Muscle layer of duodenum (tissue), 2 donors: ENCODE measurements at regions not wholly inside any gene's neighbourhood (a gene's known extent, or its start where the extent isn't known, plus 50 kb on each side); places are given as distances from the start of the nearest gene placed in this dataset.
"Not testable (repeated sequence)": the region's sequence is repeated elsewhere in the genome, so short reads cannot be mapped to it uniquely, and the experiment has no call there.

Experiments used
- H3K27ac ChIP-seq: one replicate; pipeline ENCODE4 v1.7.0; 2013; ENCODE audit warnings: mild to moderate bottlenecking, low read length
- H3K27me3 ChIP-seq: one replicate; pipeline ENCODE4 v1.7.0; 2013; ENCODE audit warnings: low read depth, mild to moderate bottlenecking, control low read depth, low read length
- H3K36me3 ChIP-seq, 2 donors: one replicate each; pipeline ENCODE4 v1.7.0; 2013; ENCODE audit warnings: low read length in 2 of 2, control low read depth in 1 of 2, mild to moderate bottlenecking in 1 of 2; ENCODE audit not compliant: insufficient read depth in 2 of 2, control insufficient read depth in 1 of 2
- H3K4me1 ChIP-seq, 2 donors: one replicate each; pipeline ENCODE4 v1.7.0; 2013; ENCODE audit warnings: low read length in 2 of 2, mild to moderate bottlenecking in 2 of 2, control low read depth in 1 of 2, moderate library complexity in 1 of 2; ENCODE audit not compliant: insufficient read depth in 2 of 2, control insufficient read depth in 1 of 2
- H3K4me3 ChIP-seq, 2 donors: one replicate each; pipeline ENCODE4 v1.7.0; 2013; ENCODE audit warnings: low read length in 2 of 2, low read depth in 1 of 2, mild to moderate bottlenecking in 1 of 2
- H3K9me3 ChIP-seq, 2 donors: one replicate each; pipeline ENCODE4 v1.7.0; 2013; ENCODE audit warnings: low read length in 2 of 2, control low read depth in 1 of 2, mild to moderate bottlenecking in 1 of 2; ENCODE audit not compliant: control insufficient read depth in 1 of 2
- donor health status: healthy.

- Histone ChIP-seq H3K4me1 (no peaks in the 10 kb centered on the region), H3K4me3 (no peak overlapping the region), H3K27me3 (no peaks in the 10 kb centered on the region), H3K9me3 (peaks cover 0 to 5% of the 10 kb centered on the region in 2 donors), H3K36me3 (no peaks in the 10 kb centered on the region), H3K27ac (no peak overlapping the region)
Measured at GRCh38 chr3:118151164-118151563, 883.5 kb downstream of the IGSF11 start.

GRCh38 chr3:118162627-118163588, 871.7 kb downstream of the IGSF11 start:
- not testable (repeated sequence) for H3K27ac ChIP-seq, H3K4me3 ChIP-seq, H3K4me1 ChIP-seq, H3K27me3 ChIP-seq, H3K36me3 ChIP-seq, H3K9me3 ChIP-seq

DNA sequence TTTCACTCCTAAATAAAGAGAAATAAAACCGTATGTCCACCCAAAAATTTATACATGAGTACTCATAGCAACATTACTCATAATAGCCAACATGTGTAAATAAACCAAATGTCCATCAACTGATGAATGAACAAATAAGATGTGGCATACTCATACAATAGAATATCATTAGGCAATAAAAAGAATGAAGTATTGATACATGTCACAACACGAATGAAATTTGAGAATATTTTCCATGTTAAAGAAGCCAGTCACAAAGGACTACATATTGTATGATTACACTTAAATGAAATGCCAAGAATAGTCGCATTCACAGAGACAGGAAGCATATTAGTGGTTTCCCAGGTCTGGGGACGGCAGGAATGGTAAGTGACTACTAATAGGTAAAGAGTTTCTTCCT, 869.2 kb downstream of the IGSF11 start:
- Histone ChIP-seq H3K4me1 (no peaks in the 10 kb centered on the region), H3K27ac (no peak overlapping the region), H3K36me3 (no peaks in the 10 kb centered on the region), H3K27me3 (no peaks in the 10 kb centered on the region), H3K9me3 (peaks cover 0 to 5% of the 10 kb centered on the region in 2 donors), H3K4me3 (no peak overlapping the region)

DNA sequence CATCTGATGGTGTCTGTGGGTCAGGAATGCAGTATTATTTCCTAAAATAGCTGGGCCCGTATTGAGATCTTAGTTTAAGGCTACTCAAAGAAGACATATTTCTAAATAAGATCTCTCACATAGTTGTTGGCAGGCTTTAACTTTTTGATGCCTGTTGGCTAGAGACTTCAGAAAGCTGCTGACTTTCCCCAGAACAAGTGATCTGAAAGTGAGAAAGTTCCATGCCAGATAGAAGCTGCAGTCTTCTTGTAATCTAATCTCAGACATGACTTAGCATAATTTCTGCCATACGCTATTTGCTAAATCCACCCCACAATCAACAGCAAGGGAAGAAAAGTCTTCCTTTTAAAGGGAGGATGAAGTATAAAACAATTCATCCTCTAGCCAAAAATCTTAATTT, 867.1 kb downstream of the IGSF11 start:
- Histone ChIP-seq H3K36me3 (no peaks in the 10 kb centered on the region), H3K4me1 (no peaks in the 10 kb centered on the region), H3K27me3 (no peaks in the 10 kb centered on the region), H3K9me3 (peaks cover 0 to under 1% of the 10 kb centered on the region in 2 donors), H3K4me3 (no peak overlapping the region), H3K27ac (no peak overlapping the region)

- Histone ChIP-seq H3K4me1 (no peaks in the 10 kb centered on the region), H3K27ac (no peak overlapping the region), H3K27me3 (no peaks in the 10 kb centered on the region), H3K4me3 (no peak overlapping the region), H3K9me3 (no peaks in the 10 kb centered on the region), H3K36me3 (no peaks in the 10 kb centered on the region)
Measured at GRCh38 chr3:118168175-118168574, 866.5 kb downstream of the IGSF11 start.

GRCh38 chr3:118171236-118171852, 863.3 kb downstream of the IGSF11 start:
- H3K36me3 ChIP-seq = no peaks in the 10 kb centered on the region
- no peak overlapping the region for H3K27ac ChIP-seq

DNA sequence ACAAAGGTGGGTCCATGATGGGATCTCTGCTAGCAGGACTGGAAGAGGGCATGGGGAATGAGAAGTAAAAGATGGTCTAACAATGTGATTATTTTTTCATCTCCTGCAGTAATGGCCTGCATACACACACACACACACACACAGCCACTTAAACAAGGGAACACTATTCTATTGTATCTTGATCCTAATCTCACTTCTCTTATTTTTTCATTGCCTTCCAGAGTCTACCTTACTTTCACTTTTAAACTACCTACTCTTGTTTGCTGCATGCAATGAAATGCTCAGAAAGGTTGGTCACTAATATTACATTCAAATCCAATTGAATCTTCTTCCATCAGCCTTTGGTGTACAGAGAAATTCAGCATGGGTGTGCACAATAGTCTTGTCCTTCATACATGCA, 853.8 kb downstream of the IGSF11 start:
- H3K27ac ChIP-seq = no peak overlapping the region
- no peaks in the 10 kb centered on the region for H3K36me3 ChIP-seq
- no peaks in the 10 kb centered on the region for H3K27me3 ChIP-seq
- no peaks in the 10 kb centered on the region for H3K4me1 ChIP-seq
- no peak overlapping the region for H3K4me3 ChIP-seq
- no peaks in the 10 kb centered on the region for H3K9me3 ChIP-seq

More at GRCh38 chr3:118171236-118171852, 863.3 kb downstream of the IGSF11 start:
- Histone ChIP-seq H3K27me3 (no peaks in the 10 kb centered on the region), H3K4me1 (no peaks in the 10 kb centered on the region), H3K4me3 (no peak overlapping the region), H3K9me3 (no peaks in the 10 kb centered on the region)

- no peaks in the 10 kb centered on the region for H3K4me1 ChIP-seq
- no peak overlapping the region for H3K27ac ChIP-seq
- H3K27me3 ChIP-seq = no peaks in the 10 kb centered on the region
- no peaks in the 10 kb centered on the region for H3K9me3 ChIP-seq
- no peaks in the 10 kb centered on the region for H3K36me3 ChIP-seq
- no peak overlapping the region for H3K4me3 ChIP-seq
Measured at GRCh38 chr3:118181274-118181673, 853.4 kb downstream of the IGSF11 start.

DNA sequence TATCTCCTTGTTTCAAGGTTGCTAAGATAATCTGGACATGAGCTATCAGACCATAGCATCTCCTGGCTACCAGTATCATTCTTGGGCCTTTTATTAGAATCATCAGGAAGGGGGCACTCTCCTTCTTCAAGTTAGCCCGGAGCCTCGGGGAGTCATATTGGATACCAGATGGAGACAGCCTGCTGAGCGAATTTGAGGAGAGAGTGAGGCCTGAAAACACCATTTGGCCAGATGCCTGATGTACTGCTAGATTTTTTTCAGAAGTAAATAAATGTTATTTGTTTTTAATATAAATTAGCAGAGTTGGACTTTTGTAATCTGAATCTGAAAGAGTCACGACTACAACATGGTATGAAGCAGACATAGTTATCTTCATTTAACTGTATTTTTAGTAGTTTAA, 848.6 kb downstream of the IGSF11 start:
- H3K4me3 ChIP-seq = no peak overlapping the region
- H3K4me1 ChIP-seq = no peaks in the 10 kb centered on the region
- H3K27ac ChIP-seq = no peak overlapping the region
- peaks cover 0 to 2% of the 10 kb centered on the region in 2 donors for H3K9me3 ChIP-seq
- no peaks in the 10 kb centered on the region for H3K27me3 ChIP-seq
- no peaks in the 10 kb centered on the region for H3K36me3 ChIP-seq

- Histone ChIP-seq H3K27ac (no peak overlapping the region), H3K27me3 (no peaks in the 10 kb centered on the region), H3K4me1 (no peaks in the 10 kb centered on the region), H3K36me3 (no peaks in the 10 kb centered on the region), H3K4me3 (no peak overlapping the region), H3K9me3 (peaks cover 0 to 3% of the 10 kb centered on the region in 2 donors)
Measured at GRCh38 chr3:118187221-118187620, 847.4 kb downstream of the IGSF11 start.

DNA sequence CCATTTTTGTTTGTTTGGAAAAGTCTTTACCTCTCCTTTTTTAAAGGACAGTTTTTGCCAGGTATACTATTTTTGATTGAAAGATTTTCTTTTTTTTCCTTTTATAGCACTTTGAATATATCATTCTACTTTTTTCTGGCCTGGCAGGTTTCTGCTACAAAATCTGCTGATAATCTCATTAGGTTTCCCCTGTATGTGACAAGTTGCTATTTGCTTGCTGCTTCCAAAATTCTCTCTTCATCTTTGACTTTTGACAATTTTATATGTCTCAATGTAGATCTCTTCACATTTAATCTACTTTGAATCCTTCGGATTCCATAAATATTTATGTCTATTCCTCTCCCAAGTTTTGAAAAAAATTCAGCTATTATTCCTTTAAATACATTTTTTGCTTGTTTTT, 838.5 kb downstream of the IGSF11 start:
- H3K9me3 ChIP-seq = peaks cover 7 to 21% of the 10 kb centered on the region in 2 donors
- no peaks in the 10 kb centered on the region for H3K27me3 ChIP-seq
- no peak overlapping the region for H3K27ac ChIP-seq
- no peaks in the 10 kb centered on the region for H3K36me3 ChIP-seq
- H3K4me3 ChIP-seq = no peak overlapping the region
- H3K4me1 ChIP-seq = no peaks in the 10 kb centered on the region
